ENCODE measurements at regions not wholly inside any gene's neighbourhood (a gene's known extent, or its start where the extent isn't known, plus 50 kb on each side); places are given as distances from the start of the nearest gene placed in this dataset.

- 80 to 97% (median 91%) methylated on average over 4 of the region's 4 CpGs for WGBS, 4 donors
- Histone ChIP-seq H3K9me3 (replicated peaks in 1 of 3) (no peaks in the 10 kb centered on the region), H3K4me3 (no peak overlapping the region), H3K36me3 (replicated peaks in 1 of 2) (no peaks in the 10 kb centered on the region), H3K27me3 (no peaks in the 10 kb centered on the region), H3K27ac (no peak overlapping the region), H3K4me1 (replicated peaks in 1 of 2) (peaks cover 8 to 16% of the 10 kb centered on the region in 2 donors)
- intact Hi-C loops (cut with DNase I): no loop called here
- TF ChIP-seq POLR2A (IDR thresholded peaks at IDR 0.05) (no peak), CTCF (IDR thresholded peaks at IDR 0.05) (no peak)
- DNase-seq: no peak
Observed at GRCh38 chr22:22427542-22428065, 80.9 kb downstream of the ZNF280B start.

- 88 to 94% (median 92%) methylated on average over 7 to 8 of the region's 8 CpGs for WGBS, 4 donors
- H3K27me3 ChIP-seq: no peaks in the 10 kb centered on the region
- TF ChIP-seq CTCF (IDR thresholded peaks at IDR 0.05) (no peak), POLR2A (IDR thresholded peaks at IDR 0.05) (no peak)
Observed at GRCh38 chr22:22428222-22429098, 80.1 kb downstream of the ZNF280B start.

GRCh38 chr22:22429369-22430108, 79.0 kb downstream of the ZNF280B start:
- TF ChIP-seq CTCF (IDR thresholded peaks at IDR 0.05): no peak
- TF ChIP-seq POLR2A (IDR thresholded peaks at IDR 0.05): no peak
- Histone ChIP-seq H3K4me1 (replicated peaks in 1 of 2) (peaks cover 8 to 16% of the 10 kb centered on the region in 2 donors), H3K4me3 (no peak overlapping the region), H3K36me3 (replicated peaks in 1 of 2) (no peaks in the 10 kb centered on the region), H3K9me3 (replicated peaks in 1 of 3) (no peaks in the 10 kb centered on the region), H3K27me3 (no peaks in the 10 kb centered on the region), H3K27ac (no peak overlapping the region)
- WGBS, 4 donors: 61 to 71% (median 69%) methylated on average over 6 of the region's 6 CpGs
- no peak for DNase-seq
- intact Hi-C loops (cut with DNase I): no loop called here

More at GRCh38 chr22:22428222-22429098, 80.1 kb downstream of the ZNF280B start:
- Histone ChIP-seq H3K36me3 (replicated peaks in 1 of 2) (no peaks in the 10 kb centered on the region), H3K27ac (no peak overlapping the region), H3K9me3 (replicated peaks in 1 of 3) (no peaks in the 10 kb centered on the region), H3K4me3 (no peak overlapping the region), H3K4me1 (replicated peaks in 1 of 2) (peaks cover 8 to 16% of the 10 kb centered on the region in 2 donors)
- intact Hi-C loops (cut with DNase I): no loop called here
- DNase-seq: no peak

GRCh38 chr22:22430111-22430820, 78.3 kb downstream of the ZNF280B start:
- 65 to 77% (median 70%) methylated on average over 4 of the region's 4 CpGs for WGBS, 4 donors
- Histone ChIP-seq H3K27ac (no peak overlapping the region), H3K27me3 (no peaks in the 10 kb centered on the region), H3K9me3 (replicated peaks in 1 of 3) (no peaks in the 10 kb centered on the region), H3K4me3 (no peak overlapping the region), H3K36me3 (replicated peaks in 1 of 2) (no peaks in the 10 kb centered on the region), H3K4me1 (replicated peaks in 1 of 2) (peaks cover 8 to 16% of the 10 kb centered on the region in 2 donors)
- no peak for DNase-seq
- no peak for TF ChIP-seq CTCF (IDR thresholded peaks at IDR 0.05)
- TF ChIP-seq POLR2A (IDR thresholded peaks at IDR 0.05): no peak
- intact Hi-C loops (cut with DNase I): no loop called here

All from adrenal gland (tissue), 9 donors.